AG04450 (cell line): ENCODE measurements at regions not wholly inside any gene's neighbourhood (a gene's known extent, or its start where the extent isn't known, plus 50 kb on each side); places are given as distances from the start of the nearest gene placed in this dataset.
"Not testable (repeated sequence)": the region's sequence is repeated elsewhere in the genome, so short reads cannot be mapped to it uniquely, and the experiment has no call there.

ENCODE experiments used
- CTCF ChIA-PET: fragments of 300-600, 350-600 bp; formaldehyde crosslinking; extraction: SDS; loops from one replicate; lab custom pipeline; 2022; ENCODE audit warnings: antibody characterized with exemption, inconsistent platforms; lab: Charles Lee
- POLR2A ChIA-PET: fragments of 350-600 bp; formaldehyde crosslinking; extraction: SDS; loops from one replicate; lab custom pipeline; 2021; ENCODE audit warnings: antibody characterized with exemption, inconsistent platforms; lab: Yijun Ruan, JAX
- DNase-seq: peaks from one replicate; pipeline ENCODE4 v3.0.0-alpha.2; 2011; ENCODE audit warnings: low read depth, low spot score
- H3K27ac ChIP-seq: one replicate; pipeline ENCODE4 v1.5.1; 2012; ENCODE audit warnings: low read depth, low read length, control low read depth
- H3K27me3 ChIP-seq: one replicate; pipeline ENCODE4 v1.6.0; 2012; ENCODE audit warnings: low read length; ENCODE audit not compliant: control insufficient read depth, insufficient read depth
- H3K4me3 ChIP-seq: 2 replicates; pipeline ENCODE4 v1.5.1; 2011; ENCODE audit warnings: mild to moderate bottlenecking, low read depth, low read length, control low read depth
- H3K9me3 ChIP-seq: 2 replicates; pipeline ENCODE4 v1.5.1; 2012; ENCODE audit warnings: low read length; ENCODE audit not compliant: control insufficient read depth, insufficient read depth
- CTCF ChIP-seq: IDR thresholded peaks from 2 replicates; pipeline ENCODE4 v1.5.1; 2011; ENCODE audit warnings: low read depth, low read length, control low read depth, inconsistent platforms

DNA sequence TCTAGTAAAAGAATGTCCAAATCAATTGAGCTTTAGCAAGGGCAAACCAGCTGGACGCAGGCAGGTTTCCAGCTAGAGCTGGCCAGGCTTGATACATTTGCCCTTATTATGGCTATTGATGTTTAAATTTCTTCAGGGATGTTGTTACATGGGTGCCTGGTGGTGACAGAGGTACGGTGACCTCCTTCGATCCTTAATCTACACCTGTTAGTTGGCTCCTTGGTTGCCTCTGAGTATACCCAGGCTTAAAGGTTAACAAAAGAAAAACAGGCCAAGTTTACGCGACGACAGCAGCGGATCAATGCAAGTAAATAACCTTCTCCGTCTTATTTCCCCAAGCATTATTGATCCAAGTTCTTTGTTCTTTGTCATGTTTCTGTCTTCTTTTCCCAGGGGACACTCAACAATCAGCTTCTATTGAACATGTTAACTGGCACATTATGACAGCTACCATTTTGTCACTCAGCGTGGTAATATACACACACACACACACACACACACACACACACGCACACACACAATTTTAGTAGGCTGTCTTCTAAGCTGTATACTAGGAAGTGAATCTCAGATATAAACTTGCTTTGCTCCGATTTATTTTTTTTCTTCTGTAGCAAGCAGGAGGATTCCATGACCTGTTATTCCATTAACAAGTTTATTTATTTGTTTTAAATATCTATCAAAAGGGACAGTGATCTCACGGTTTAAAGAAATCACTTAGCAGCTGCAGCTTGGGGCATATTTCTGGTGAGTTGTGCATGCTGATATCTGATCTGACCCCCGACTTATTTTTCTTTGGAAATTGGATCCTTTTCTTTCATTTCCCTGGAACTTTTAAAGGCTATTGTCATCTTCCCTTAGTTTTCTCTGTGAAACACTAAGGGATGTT lies 844.7 kb downstream of the MCTP2 start:
- no peak overlapping the region for H3K27ac ChIP-seq
- ChIA-PET CTCF (no interaction called here), POLR2A (no interaction called here)
- no peak for TF ChIP-seq CTCF
- no peak overlapping the region for H3K4me3 ChIP-seq
- no peaks in the 10 kb centered on the region for H3K27me3 ChIP-seq
- no peak for DNase-seq
- no peaks in the 10 kb centered on the region for H3K9me3 ChIP-seq

GRCh38 chr15:95076678-95076990 lies 845.3 kb downstream of the MCTP2 start:
- no peak overlapping the region for H3K27ac ChIP-seq
- H3K4me3 ChIP-seq: no peak overlapping the region
- TF ChIP-seq CTCF: no peak
- CTCF ChIA-PET: no interaction called here
- H3K9me3 ChIP-seq: no peaks in the 10 kb centered on the region
- DNase-seq: no peak
- POLR2A ChIA-PET: no interaction called here
- H3K27me3 ChIP-seq: no peaks in the 10 kb centered on the region

DNA sequence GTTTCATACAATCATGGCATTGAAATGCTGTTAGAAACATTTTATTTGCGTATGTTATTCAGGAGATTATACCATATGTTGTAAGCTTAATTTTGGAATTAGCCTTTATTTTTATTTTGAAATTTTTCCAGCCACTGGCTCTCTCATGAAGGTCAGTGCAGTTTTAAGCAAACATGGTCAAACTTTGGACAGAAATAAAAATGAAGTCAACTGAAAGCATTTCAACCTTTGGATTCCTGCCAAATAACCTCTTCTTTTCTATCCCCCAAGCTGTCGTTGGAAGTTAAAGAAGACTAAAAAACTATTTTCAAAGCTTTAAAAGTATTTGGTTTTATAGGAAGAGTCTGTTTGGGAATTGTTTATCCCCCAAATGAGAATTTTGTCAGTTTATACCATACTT lies 846.6 kb downstream of the MCTP2 start:
- Histone ChIP-seq H3K4me3 (no peak overlapping the region), H3K27me3 (no peaks in the 10 kb centered on the region), H3K9me3 (no peaks in the 10 kb centered on the region), H3K27ac (no peak overlapping the region)
- DNase-seq: no peak
- ChIA-PET POLR2A (no interaction called here), CTCF (no interaction called here)
- no peak for TF ChIP-seq CTCF

- H3K9me3 ChIP-seq, H3K27me3 ChIP-seq, POLR2A ChIA-PET, CTCF ChIA-PET, DNase-seq, H3K27ac ChIP-seq, H3K4me3 ChIP-seq: not testable (repeated sequence)
Observed at GRCh38 chr15:95080228-95080627, 848.9 kb downstream of the MCTP2 start.

DNA sequence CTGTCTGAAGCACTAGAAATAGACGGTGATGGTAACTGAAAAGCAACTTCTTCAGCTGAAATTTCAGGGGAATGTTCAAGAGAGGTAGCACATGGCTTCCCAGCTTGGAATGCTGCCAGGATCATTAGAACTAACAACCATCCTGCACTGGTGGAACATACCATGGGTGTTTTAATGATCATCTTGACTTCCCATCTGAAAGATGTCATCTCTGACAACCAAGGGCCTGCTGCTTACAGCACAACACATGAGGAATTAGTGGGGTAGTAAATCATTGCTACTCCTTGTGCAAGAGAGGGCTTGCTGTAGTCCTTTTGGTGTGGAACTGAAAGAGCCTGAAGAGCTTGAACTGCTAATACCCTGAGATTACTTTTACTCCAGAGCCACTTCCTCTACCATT lies 853.7 kb downstream of the MCTP2 start:
- Histone ChIP-seq H3K27me3 (no peaks in the 10 kb centered on the region), H3K9me3 (no peaks in the 10 kb centered on the region), H3K4me3 (no peak overlapping the region), H3K27ac (no peak overlapping the region)
- CTCF ChIA-PET: interaction anchor here (1.2 kb wide), 1 partner anchor 61 kb away, joined by 4 read pairs; no protein-coding TSS in a partner anchor
- no peak for DNase-seq
- TF ChIP-seq CTCF: no peak
- POLR2A ChIA-PET: no interaction called here
